KOPT-K1 (cell line): ENCODE measurements at regions not wholly inside any gene's neighbourhood (a gene's known extent, or its start where the extent isn't known, plus 50 kb on each side); places are given as distances from the start of the nearest gene placed in this dataset.

ENCODE experiments used
- H3K27ac ChIP-seq: fragments of 200-600 bp; sonication (generic); 2 replicates; pipeline ENCODE4 v1.5.1; 2016; ENCODE audit warnings: antibody characterized with exemption, mild to moderate bottlenecking, low read depth, low read length; ENCODE audit not compliant: poor library complexity, severe bottlenecking
- H3K36me3 ChIP-seq: fragments of 200-600 bp; sonication (generic); 2 replicates; pipeline ENCODE4 v1.5.1; 2017; ENCODE audit warnings: antibody characterized with exemption, mild to moderate bottlenecking, low read length, moderate library complexity; ENCODE audit not compliant: insufficient read depth
- H3K9me3 ChIP-seq: fragments of 200-600 bp; sonication (generic); 2 replicates; pipeline ENCODE4 v1.5.1; 2017; ENCODE audit warnings: antibody characterized with exemption, low read length, mild to moderate bottlenecking; ENCODE audit not compliant: insufficient read depth, poor library complexity, severe bottlenecking

- Histone ChIP-seq H3K27ac (no peak overlapping the region), H3K9me3 (no peaks in the 10 kb centered on the region), H3K36me3 (no peaks in the 10 kb centered on the region)
Observed at GRCh38 chrX:5082705-5083104, 1146.0 kb downstream of the NLGN4X start.

DNA sequence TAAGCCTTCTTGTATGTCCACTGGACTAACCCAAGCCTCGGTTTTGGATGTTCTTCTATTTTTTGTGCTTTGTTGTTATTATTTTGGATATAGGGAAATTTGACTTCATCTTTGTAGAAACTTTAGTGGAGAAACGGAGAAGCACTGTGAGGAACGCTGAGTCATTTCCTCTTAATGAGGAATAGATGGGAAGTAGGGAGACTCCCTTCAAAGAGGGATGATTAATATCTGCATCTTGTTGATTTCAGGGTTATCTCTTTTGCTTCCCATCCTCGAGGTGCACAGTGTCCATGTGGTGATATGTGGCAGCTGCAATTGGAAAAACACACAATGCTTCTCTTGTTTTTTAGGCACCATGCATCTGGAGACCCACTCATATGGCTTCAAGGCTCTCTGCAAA lies 1147.9 kb downstream of the NLGN4X start:
- no peaks in the 10 kb centered on the region for H3K36me3 ChIP-seq
- no peak overlapping the region for H3K27ac ChIP-seq
- no peaks in the 10 kb centered on the region for H3K9me3 ChIP-seq

DNA sequence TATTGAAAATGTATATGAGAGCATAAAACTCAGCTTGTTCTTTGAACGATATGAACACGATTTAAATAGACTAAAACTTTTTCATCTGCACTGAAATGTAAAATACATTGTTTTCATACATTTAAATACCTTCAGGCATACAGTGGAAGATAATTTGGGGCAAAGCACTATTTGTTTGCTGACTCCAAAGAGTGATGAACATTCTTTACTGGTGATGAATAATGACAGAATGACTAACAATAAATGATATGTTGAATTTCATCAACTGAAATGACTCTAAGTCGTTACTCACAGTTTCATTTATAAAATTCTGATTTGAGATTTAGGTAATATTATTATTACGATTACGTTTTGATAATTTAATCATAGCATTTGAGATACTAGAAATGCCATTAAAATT lies 1160.1 kb downstream of the NLGN4X start:
- Histone ChIP-seq H3K36me3 (no peaks in the 10 kb centered on the region), H3K27ac (no peak overlapping the region), H3K9me3 (no peaks in the 10 kb centered on the region)

GRCh38 chrX:5057786-5058185 lies 1170.9 kb downstream of the NLGN4X start:
- H3K27ac ChIP-seq: no peak overlapping the region
- H3K9me3 ChIP-seq: no peaks in the 10 kb centered on the region
- no peaks in the 10 kb centered on the region for H3K36me3 ChIP-seq

DNA sequence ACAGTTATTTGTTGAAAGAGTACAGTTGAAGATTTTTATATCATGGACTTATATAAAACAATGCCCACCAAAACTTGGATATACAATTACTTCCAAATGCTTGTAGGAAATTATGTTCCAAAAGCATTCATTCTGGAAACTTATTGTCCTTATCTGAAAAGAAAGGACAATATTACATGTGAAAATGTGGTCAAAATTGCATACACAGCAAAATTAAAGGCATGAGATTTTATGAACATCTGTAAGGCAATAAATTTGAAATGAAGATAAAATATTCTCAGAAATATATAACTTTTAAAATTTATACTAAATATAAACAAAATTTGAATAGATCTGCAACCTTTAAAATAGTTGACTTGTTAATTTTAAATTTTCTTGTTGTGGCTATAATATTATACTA lies 1173.8 kb downstream of the NLGN4X start:
- H3K27ac ChIP-seq: no peak overlapping the region
- H3K9me3 ChIP-seq: no peaks in the 10 kb centered on the region
- H3K36me3 ChIP-seq: no peaks in the 10 kb centered on the region

DNA sequence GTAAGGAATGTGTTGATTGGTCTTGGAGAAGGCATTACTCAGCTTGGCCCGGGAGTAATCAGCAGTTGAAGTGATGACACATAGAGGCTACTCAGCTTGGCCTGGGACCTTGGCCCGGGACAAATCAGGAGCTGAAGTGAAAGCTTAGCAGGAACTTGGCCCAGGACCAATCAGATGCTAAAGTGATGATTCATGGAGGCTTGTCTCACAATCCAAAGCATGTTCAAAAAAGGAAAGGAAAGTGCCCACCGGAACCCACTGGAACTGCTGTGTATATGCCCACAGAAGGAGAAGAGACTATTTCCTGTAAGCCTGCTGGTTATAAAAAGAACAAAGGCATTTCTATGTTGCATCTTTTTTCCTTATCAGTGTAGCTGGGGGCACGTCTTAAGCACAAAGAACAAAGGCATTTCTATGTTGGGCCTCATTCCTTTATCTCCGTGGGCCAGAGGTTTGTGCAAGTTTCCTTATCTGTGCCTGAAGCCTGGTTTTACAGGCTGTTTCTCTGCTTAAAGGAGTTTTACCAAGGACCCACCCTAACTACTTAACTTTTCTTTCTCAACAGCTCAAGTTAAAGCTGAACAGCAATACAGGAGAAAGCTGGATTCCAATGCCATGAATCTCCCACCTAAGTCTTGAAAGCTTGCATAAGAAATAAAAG lies 1176.7 kb downstream of the NLGN4X start:
- Histone ChIP-seq H3K27ac (no peak overlapping the region), H3K36me3 (no peaks in the 10 kb centered on the region), H3K9me3 (no peaks in the 10 kb centered on the region)

GRCh38 chrX:5042563-5042962 lies 1186.1 kb downstream of the NLGN4X start:
- H3K9me3 ChIP-seq: no peaks in the 10 kb centered on the region
- H3K36me3 ChIP-seq: no peaks in the 10 kb centered on the region
- no peak overlapping the region for H3K27ac ChIP-seq

DNA sequence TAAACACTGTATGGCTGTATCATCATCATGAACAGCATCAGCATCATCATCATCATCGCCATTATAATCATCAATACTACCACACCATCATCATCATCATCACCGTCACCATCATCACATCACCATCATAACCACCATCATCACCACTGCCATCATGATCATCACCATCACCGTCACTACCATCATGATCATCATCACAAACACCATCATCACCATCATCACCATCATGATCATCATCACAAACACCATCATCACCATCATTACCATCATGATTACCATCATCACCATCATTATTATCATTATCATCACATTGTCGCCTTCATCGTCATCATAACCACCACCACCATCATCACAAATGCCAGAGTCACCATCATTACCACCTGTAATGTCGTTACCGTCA lies 1196.9 kb downstream of the NLGN4X start:
- Histone ChIP-seq H3K36me3 (no peaks in the 10 kb centered on the region), H3K9me3 (no peaks in the 10 kb centered on the region), H3K27ac (no peak overlapping the region)

DNA sequence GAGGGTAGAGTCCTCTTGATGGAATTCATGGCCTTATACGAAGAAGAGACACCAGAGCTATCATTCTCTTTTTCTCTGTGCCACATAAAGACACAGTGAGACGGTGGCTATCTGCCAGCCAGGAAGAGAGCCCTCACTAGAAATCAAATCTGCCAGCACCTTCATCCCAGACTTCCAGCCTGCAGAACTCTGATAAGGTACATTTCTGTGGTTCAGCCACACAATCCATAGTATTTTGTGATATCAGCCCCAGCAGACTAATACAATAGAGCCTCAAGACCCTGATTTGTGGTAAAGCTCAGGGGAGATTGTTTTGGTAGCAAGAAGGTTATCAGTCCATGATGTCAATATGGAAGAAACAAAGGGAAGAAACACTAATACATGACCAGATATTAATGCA lies 1213.2 kb downstream of the NLGN4X start:
- no peak overlapping the region for H3K27ac ChIP-seq
- H3K36me3 ChIP-seq: no peaks in the 10 kb centered on the region
- H3K9me3 ChIP-seq: no peaks in the 10 kb centered on the region

DNA sequence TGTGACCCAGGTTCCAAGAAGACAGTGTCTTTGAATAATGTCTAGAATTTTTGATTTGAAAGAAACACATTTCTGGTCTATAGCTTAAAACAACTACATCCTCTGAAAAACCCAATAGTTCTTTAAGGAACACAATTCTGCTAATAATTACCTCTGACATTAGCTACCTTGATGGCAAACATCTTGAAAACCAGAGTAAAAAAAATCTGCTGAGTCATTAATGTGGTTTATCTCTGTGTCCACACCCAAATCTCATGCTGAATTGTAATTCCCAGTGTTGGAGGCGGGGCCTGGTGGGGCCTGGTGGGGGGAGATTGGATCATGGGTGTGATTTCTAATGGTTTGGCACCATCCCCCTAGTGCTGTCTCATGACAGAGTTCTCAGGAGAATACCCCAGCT lies 1233.8 kb downstream of the NLGN4X start:
- Histone ChIP-seq H3K9me3 (no peaks in the 10 kb centered on the region), H3K27ac (no peak overlapping the region), H3K36me3 (no peaks in the 10 kb centered on the region)

GRCh38 chrX:4978613-4979012 lies 1250.1 kb downstream of the NLGN4X start:
- Histone ChIP-seq H3K9me3 (no peaks in the 10 kb centered on the region), H3K27ac (no peak overlapping the region), H3K36me3 (no peaks in the 10 kb centered on the region)

DNA sequence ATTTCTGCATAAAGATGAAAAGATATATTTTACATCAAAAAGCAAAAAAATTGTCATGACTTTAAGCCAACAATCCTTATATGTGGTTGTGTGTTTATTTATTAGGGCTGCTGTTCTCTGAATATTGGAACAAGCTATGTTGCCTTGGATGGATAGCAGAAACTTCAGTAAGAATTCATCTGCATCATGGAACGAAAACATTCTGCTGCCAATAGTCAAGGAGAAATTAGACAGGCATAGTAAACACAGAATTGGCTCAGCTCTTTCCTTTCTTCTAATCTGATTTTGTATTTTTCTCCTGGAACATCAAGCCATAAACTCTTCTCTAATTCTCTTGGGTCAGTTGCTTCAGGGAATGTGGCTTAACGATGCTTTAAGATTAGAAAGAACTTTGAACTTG lies 1257.0 kb downstream of the NLGN4X start:
- Histone ChIP-seq H3K9me3 (no peaks in the 10 kb centered on the region), H3K27ac (no peak overlapping the region), H3K36me3 (no peaks in the 10 kb centered on the region)

DNA sequence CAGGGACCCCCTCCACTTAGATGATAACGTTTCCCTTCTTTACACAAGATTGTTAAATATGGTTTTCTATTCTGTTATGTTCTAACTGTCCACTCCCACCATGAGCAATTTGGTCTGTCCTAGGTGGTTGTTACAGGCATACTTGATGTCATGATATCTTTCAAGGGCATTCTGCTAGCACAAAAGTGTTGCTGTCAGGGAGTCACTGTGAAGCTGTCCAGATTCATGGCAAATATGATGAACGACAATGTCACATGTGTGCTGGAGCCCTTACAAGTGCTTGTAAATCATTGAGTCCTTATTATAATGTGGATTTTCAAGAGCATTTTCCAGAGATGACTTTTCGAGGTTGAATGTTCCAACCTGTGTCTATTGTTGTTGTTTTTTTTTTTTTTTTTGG lies 1250.7 kb upstream of the PRKX start:
- H3K36me3 ChIP-seq: no peaks in the 10 kb centered on the region
- H3K27ac ChIP-seq: no peak overlapping the region
- no peaks in the 10 kb centered on the region for H3K9me3 ChIP-seq

DNA sequence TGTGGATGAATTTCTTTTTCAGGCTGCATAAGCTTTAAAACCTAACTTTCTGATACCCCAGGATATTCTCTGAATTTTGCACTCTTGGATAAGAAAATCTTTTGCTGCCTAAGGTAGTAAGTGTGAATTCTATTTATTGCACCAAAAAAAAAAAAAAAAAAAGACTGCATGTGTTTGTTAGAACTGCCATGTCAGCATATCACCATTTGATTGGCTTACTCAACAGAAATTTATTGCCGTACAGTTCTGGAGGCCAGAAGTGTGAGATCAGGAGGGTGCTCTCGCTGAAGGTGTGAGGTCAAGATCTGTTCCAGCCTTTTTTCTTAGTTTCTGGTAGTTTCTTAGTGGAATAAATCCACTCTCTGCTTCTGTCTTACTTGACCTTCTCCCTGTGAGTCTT lies 1250.0 kb upstream of the PRKX start:
- Histone ChIP-seq H3K27ac (no peak overlapping the region), H3K36me3 (no peaks in the 10 kb centered on the region), H3K9me3 (no peaks in the 10 kb centered on the region)

- Histone ChIP-seq H3K9me3 (no peaks in the 10 kb centered on the region), H3K27ac (no peak overlapping the region), H3K36me3 (no peaks in the 10 kb centered on the region)
Observed at GRCh38 chrX:4944767-4945166, 1231.3 kb upstream of the PRKX start.

- Histone ChIP-seq H3K9me3 (no peaks in the 10 kb centered on the region), H3K27ac (no peak overlapping the region), H3K36me3 (no peaks in the 10 kb centered on the region)
Observed at GRCh38 chrX:4936315-4936714, 1222.9 kb upstream of the PRKX start.
